SW 1271 (cell line): ENCODE measurements at regions not wholly inside any gene's neighbourhood (a gene's known extent, or its start where the extent isn't known, plus 50 kb on each side); places are given as distances from the start of the nearest gene placed in this dataset.

ENCODE experiments used
- DNase-seq, 2 experiments: peaks; one replicate each; lab custom pipeline; 2025; lab: John Stamatoyannopoulos, UW

DNA sequence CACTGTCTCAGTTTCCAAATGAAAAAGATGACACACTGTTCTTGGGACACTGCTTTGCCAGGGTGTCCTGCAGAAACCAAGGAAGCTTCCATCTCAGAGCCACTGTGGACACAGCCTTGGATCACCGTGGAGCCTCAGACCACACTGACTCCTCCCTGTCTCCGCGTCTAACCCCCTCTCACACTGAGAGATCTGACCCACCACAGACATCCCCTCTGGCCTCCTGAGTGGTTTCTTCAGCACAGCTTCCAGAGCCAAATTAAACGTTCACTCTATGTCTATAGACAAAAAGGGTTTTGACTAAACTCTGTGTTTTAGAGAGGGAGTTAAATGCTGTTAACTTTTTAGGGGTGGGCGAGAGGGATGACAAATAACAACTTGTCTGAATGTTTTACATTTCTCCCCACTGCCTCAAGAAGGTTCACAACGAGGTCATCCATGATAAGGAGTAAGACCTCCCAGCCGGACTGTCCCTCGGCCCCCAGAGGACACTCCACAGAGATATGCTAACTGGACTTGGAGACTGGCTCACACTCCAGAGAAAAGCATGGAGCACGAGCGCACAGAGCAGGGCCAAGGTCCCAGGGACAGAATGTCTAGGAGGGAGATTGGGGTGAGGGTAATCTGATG lies 113.4 kb upstream of the PKDCC start:
- DNase-seq, result no peak

DNA sequence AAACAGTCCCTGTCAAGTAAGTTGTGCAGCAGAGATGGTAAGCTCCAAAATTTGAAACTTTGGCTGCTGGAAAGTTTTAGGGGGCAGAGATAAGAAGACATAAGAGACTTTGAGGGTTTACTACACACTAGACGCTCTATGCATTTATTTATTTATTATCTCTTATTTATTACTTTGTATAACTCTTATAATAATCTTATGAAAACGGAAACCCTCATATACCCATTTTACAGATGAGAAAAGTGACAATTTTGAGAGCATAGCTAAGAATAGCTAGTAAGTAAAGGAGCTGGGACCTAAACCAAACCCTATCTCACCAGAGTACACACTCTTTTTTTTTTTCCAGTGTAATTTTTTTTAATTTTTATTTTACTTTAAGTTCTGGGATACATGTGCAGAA lies 112.8 kb upstream of the PKDCC start:
- no peak for DNase-seq

DNA sequence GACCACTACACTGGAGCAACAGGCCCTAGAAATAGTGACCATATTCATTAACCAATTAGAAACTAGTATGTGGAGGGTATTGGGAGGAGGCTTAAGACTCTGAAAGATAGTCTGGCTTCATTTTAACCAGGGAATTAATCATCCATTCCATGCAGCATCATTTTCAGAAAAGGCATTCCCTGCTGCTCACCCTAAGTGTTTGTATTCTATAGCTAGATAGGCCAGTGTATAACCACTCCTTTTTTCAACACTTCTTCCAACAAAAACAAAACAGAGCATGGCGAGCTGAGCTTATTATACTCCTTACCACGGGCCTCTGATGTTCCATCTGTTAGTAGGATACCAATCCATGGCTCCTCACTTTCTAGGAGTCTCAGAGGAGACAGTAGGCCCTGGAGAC lies 112.0 kb upstream of the PKDCC start:
- DNase-seq, result no peak

GRCh38 chr2:41936771-41937463 lies 110.9 kb upstream of the PKDCC start:
- DNase-seq, result no peak

DNA sequence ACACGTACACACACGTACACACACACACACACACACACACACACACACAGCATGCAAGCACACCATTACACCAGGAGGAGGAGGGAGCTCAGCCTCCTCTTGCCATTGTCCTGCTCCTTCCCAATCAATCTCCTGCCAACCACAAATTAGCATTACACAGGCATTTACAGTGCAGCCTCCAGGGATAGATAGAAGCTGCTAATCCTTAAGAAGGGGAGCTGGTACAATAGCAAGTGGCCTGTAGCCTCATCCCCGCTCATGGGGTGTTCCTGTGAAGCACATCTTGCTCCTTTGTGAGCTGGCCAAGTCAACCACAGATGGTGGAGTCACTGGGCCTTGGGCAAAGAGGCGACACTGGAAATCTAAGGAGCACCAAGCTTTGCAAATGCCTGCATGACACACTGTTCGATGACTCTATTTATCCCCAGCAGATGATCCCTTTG lies 110.3 kb upstream of the PKDCC start:
- DNase-seq, result no peak

- DNase-seq, result no peak
Observed at GRCh38 chr2:41937921-41938708, 109.7 kb upstream of the PKDCC start.

DNA sequence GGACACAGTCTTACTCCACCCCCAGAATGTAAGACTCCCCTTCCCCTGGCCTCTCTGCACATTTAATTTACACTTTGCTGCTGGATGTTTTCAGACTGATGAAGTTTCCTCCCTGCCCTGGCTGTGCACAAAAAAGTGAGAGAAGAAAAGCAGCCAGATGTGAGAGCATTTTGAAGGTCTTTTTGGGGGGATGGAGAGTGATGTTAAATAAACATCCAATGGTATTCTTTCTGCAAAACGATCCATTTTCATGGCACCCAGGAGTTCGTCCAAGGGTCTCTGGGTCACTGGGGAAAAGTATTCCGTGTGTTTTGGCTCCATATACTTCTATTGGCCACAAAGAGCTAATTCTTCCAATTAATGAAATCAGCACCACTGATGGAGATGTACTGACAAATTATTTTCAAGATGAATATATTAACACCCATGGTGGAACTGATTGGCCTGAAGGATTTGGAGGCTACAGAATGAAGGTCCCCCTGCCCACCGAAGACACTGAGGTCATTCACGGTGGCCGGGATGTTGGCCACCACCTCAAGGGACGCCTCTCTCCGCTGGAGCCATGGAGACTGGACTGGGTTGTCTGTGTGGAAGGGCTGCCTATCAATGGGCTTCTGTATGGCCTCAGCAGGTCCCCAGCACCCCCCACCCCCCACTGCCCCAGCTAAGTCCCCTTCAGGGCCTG lies 107.6 kb upstream of the PKDCC start:
- no peak for DNase-seq

DNA sequence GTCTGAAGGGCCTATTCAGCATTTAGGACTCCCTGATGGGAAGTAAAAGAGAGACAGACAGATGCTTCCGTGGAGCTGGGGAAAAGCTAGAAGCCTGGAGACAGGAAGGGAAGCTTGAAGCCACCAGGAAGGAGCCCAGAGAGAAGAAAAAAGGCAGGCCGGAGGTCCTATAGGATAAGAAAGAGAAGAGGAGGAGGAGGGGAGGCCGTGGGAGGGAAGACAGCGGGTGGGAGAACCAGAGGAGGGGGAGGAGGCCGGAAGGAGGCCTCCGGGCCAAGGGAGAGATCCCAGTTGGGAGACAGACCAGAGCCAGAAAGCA lies 107.1 kb upstream of the PKDCC start:
- no peak for DNase-seq

- DNase-seq, result no peak
Observed at GRCh38 chr2:41941831-41942230, 106.0 kb upstream of the PKDCC start.

DNA sequence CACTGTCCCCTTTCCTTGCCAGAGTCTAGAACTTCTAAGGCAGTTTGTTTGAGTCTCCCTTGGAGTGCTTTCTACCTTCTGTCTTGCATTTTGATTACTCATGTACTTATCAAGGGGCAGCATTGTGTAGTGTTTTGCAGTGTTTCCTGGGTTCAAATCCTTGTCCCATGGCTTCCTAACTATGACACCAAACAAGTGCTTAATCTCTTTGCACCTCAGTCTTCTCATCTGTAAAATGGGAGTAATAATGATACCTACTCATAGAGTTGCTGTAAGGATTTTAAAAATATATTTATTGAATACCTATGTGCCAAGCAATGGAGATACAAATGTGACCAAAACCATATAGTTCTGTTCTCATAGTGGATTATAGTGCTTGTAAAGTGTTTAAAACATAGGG lies 105.5 kb upstream of the PKDCC start:
- no peak for DNase-seq

DNA sequence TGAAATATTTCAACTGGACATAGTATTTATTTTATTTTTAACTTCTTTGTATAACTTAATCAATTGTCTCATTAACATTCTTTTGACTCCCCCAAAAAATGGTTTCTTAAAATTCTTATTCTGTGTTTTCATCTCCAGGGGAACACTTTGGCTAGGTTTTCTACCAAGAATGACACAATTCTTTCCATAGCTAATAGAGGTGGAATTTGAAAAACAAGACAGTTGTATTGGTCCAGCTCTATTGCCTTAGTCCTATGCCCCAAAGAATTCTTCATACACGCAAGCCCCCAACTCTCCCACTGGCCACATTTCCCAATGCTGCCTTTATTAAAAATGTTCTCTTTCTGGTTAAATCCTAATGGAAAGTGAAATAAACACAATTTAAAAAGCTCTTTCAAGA lies 104.7 kb upstream of the PKDCC start:
- no peak for DNase-seq

- no peak for DNase-seq
Observed at GRCh38 chr2:41944220-41944880, 103.5 kb upstream of the PKDCC start.

DNA sequence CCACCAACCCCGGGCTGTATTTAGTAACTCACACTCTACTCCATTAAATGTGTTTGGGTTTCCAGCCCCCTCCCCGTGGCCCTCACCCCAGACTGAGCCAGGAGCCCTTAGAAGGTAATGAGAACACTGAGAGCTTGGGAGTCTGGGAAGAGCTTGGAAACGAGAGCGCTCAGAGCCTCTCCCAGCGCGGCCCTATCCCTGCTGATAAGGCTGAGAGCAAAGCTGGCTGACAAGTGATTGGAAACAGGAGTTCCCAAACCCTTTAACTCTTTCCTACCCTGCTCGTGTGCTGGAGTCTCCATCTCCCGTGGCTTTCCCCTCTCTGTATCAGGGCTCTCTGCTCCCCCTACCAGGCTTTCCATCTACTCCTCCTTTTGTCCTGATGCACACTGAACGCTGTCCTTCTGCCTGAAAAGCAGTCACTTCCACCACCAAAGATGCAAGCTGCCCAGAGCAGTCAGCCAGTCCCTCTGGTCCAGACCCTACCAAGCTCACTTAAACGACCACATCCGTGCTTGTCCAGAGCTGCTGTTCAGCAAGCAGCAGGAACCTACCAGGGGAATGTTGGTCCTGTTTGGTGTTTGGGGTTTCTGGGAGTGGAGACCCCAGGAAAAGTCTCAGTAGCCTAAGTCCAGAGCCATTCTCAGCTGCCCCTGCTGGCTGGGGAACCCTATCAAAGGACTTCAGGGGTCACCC lies 100.0 kb upstream of the PKDCC start:
- DNase-seq, result no peak

DNA sequence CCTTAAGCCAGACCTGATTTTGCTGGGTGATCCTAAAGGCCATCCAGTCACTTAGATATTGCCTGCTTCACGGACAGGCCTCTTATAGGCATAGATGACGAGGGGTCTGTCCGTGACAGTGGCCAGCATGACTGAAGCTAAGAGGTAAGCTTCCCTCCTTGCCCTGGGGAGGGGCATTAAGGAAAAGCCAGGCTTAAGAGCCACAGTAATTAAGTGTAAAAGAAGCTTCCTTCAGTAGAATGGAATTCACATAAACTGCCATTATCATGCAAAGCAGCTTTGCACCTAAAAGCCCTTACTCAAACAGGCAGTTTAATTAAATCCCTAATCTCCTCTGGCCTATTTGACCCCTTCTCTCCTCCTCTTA lies 99.4 kb upstream of the PKDCC start:
- DNase-seq, result no peak

GRCh38 chr2:41949091-41949882 lies 98.5 kb upstream of the PKDCC start:
- DNase-seq, result no peak

DNA sequence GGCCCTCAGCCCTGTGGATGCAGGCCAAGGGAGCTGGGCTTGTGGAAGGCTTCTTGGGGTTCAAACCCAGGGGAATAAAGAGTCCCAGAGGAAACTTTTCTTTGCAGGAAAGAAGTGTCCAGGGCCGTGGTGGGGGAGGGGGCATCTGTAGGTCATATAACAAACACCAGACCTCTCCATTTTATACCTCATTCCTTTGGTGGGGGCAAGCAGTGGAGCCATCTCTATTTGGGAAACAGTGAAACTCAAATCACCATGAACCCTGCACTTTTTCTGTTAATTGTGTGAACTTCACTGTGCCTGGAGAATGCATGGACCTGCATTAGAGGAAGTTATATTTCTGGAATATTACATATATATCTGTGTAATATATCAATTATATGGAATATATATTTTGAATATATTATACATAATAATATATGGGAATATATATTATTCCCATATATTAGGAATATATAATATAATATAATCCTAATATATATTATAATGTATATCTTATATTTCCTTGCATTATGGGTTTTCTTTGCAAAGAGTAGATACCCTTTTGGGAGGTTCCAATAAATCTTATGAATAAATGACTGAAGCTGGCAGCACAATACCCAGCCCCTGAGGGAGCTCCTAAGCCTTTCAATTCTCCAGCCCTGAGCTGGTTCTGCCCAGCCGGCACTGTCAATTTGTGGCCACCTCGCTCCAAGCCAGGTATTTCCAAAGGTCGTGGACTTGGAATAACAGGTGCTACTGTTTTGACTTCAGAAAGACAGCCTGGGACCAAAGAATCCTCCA lies 97.7 kb upstream of the PKDCC start:
- DNase-seq, result no peak

GRCh38 chr2:41950666-41950960 lies 97.2 kb upstream of the PKDCC start:
- DNase-seq, result no peak

DNA sequence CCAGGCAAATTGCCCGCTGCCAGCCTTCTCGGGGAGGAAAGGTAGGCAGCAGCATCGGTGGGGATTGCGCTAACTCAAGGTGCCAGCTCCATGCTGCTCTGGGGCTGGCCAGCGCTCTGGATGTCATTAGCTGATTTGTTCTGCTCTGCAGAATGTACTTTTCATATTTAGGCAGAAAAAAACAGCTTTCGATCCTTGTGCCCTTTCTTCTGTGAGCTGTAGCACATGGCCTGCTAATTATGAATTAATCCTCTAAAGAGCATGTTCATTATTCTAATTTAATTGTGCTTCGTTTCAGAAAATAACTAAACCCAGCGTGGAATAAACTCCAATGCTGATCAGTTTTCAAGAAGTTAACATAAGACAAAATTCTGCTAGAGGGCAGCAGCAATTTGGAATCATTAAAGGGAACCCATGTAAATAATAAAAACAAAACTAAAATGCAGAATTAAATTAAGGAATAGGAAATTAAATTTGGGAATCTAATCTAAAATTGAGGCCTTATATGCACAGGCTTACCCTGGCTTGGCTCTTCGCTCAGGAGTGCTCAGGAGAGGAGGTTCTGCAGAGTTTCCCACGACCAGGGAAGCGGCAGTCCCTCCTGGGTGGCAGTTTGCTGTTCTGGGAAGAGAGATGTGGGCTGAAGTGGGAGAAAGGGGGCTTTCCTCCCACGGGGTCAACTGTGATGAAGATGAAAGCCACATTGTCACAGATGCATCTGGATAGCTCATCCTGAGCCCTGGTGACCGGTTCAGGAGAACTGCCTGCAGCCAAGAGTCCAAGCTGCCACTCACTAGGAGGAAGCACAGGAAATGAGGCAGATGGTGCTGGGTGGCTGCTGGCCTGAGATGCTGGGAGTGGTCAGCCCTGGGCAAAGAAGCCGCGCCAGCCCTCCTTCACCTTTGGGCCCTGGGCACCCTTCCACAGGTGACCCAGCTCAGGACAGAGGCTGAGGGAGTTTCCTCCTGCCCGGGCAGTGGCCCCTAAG lies 93.2 kb upstream of the PKDCC start:
- no peak for DNase-seq
